ENCODE measurements at regions not wholly inside any gene's neighbourhood (a gene's known extent, or its start where the extent isn't known, plus 50 kb on each side); places are given as distances from the start of the nearest gene placed in this dataset.

DNA sequence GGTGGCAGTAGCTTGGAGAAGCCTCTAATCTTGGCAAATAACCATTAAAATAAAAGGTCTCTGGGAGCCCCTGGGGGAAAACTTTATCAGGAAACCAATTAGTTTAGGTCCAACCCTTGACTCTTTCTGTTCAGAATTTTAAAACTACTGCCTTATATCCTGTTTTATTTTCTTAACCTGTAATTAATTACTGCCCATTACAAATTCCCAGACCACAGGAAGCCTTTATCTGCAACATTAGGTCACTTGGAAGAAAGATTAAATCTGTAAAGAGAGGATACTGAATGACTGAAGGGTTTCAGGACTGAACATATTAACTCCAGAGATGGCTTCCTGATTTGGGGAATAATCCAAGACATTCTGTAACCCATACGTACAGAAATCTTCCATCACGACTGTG lies 320.5 kb upstream of the SORCS1 start:
- TF ChIP-seq, protein P1, sequence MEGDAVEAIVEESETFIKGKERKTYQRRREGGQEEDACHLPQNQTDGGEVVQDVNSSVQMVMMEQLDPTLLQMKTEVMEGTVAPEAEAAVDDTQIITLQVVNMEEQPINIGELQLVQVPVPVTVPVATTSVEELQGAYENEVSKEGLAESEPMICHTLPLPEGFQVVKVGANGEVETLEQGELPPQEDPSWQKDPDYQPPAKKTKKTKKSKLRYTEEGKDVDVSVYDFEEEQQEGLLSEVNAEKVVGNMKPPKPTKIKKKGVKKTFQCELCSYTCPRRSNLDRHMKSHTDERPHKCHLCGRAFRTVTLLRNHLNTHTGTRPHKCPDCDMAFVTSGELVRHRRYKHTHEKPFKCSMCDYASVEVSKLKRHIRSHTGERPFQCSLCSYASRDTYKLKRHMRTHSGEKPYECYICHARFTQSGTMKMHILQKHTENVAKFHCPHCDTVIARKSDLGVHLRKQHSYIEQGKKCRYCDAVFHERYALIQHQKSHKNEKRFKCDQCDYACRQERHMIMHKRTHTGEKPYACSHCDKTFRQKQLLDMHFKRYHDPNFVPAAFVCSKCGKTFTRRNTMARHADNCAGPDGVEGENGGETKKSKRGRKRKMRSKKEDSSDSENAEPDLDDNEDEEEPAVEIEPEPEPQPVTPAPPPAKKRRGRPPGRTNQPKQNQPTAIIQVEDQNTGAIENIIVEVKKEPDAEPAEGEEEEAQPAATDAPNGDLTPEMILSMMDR (IDR thresholded peaks at IDR 0.05 in 8 of 11, conservative IDR thresholded peaks at IDR 0.05 in 3 of 11): no peak
- TF ChIP-seq POLR2A (IDR thresholded peaks at IDR 0.05): no peak
- no peak for TF ChIP-seq POLR2AphosphoS5 (IDR thresholded peaks at IDR 0.05)

Data from spleen (tissue), 7 donors.